ENCODE measurements at regions not wholly inside any gene's neighbourhood (a gene's known extent, or its start where the extent isn't known, plus 50 kb on each side); places are given as distances from the start of the nearest gene placed in this dataset.

DNA sequence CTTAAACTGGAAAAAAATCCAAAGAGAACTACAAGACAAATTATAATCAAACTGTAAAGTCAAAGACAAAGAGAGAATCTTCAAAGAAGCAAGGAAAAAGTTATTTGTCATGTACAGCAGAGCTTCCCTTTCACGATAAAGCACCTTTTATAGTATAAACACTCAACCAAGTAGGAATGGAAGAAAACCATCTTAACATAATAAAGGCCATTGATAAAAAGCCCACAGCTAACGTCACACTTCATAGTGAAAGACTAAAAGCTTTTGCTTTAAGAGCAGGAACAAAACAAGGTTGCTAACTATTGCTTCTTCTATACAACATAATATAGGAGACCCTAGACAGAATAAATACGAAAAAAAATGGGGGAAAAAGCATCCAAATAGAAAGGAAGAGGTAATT, 595.7 kb upstream of the POU3F4 start:
- no peak for DNase-seq (ENCODE audit: low spot score)
- 0% methylated on average over 3 of the region's 3 CpGs for WGBS (ENCODE audit: low lambda C conversion rate)
- Histone ChIP-seq H3K36me3 (replicated peaks in 1 of 2; ENCODE audit: control insufficient read depth in 1 of 2, insufficient read depth in 2 of 2, low read length in 2 of 2) (no peaks in the 10 kb centered on the region), H3K4me2 (ENCODE audit: low read depth, low read length) (no peak overlapping the region), H3K9me3 (ENCODE audit: low read length) (peaks cover 26% of the 10 kb centered on the region; the same call in 1 of the 2 replicates), H3K27me3 (ENCODE audit: control insufficient read depth in 1 of 2, insufficient read depth in 2 of 2, low read length in 2 of 2) (no peaks in the 10 kb centered on the region), H3K4me1 (ENCODE audit: insufficient read depth, low read length) (no peaks in the 10 kb centered on the region), H3K4me3 (replicated peaks in 1 of 3; ENCODE audit: insufficient read depth in 1 of 3, low read depth in 2 of 3, low read length in 3 of 3) (no peak overlapping the region), H3K27ac (ENCODE audit: extremely low read length, insufficient read depth, low read length) (no peak overlapping the region), H3K9ac (ENCODE audit: insufficient read depth, low read depth, low read length) (no peak overlapping the region), H4K20me1 (ENCODE audit: insufficient read depth, low read length) (no peaks in the 10 kb centered on the region), H3K79me2 (ENCODE audit: insufficient read depth, low read length) (no peaks in the 10 kb centered on the region), H2AFZ (ENCODE audit: low read length) (no peak overlapping the region)
- no peak for TF ChIP-seq TBX2 (CRISPR knock-in tag; IDR thresholded peaks at IDR 0.05; ENCODE audit: borderline replicate concordance)
- no peak for TF ChIP-seq ZNF577 (CRISPR knock-in tag; IDR thresholded peaks at IDR 0.05; ENCODE audit: borderline replicate concordance, low read depth)
- TF ChIP-seq, protein P1, sequence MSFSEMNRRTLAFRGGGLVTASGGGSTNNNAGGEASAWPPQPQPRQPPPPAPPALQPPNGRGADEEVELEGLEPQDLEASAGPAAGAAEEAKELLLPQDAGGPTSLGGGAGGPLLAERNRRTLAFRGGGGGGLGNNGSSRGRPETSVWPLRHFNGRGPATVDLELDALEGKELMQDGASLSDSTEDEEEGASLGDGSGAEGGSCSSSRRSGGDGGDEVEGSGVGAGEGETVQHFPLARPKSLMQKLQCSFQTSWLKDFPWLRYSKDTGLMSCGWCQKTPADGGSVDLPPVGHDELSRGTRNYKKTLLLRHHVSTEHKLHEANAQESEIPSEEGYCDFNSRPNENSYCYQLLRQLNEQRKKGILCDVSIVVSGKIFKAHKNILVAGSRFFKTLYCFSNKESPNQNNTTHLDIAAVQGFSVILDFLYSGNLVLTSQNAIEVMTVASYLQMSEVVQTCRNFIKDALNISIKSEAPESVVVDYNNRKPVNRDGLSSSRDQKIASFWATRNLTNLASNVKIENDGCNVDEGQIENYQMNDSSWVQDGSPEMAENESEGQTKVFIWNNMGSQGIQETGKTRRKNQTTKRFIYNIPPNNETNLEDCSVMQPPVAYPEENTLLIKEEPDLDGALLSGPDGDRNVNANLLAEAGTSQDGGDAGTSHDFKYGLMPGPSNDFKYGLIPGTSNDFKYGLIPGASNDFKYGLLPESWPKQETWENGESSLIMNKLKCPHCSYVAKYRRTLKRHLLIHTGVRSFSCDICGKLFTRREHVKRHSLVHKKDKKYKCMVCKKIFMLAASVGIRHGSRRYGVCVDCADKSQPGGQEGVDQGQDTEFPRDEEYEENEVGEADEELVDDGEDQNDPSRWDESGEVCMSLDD (CRISPR knock-in tag; IDR thresholded peaks at IDR 0.05; ENCODE audit: borderline replicate concordance) = no peak
- TF ChIP-seq ARID2 (CRISPR knock-in tag; IDR thresholded peaks at IDR 0.05; ENCODE audit: borderline replicate concordance) = no peak
- TF ChIP-seq, protein P2, sequence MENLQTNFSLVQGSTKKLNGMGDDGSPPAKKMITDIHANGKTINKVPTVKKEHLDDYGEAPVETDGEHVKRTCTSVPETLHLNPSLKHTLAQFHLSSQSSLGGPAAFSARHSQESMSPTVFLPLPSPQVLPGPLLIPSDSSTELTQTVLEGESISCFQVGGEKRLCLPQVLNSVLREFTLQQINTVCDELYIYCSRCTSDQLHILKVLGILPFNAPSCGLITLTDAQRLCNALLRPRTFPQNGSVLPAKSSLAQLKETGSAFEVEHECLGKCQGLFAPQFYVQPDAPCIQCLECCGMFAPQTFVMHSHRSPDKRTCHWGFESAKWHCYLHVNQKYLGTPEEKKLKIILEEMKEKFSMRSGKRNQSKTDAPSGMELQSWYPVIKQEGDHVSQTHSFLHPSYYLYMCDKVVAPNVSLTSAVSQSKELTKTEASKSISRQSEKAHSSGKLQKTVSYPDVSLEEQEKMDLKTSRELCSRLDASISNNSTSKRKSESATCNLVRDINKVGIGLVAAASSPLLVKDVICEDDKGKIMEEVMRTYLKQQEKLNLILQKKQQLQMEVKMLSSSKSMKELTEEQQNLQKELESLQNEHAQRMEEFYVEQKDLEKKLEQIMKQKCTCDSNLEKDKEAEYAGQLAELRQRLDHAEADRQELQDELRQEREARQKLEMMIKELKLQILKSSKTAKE (CRISPR knock-in tag; IDR thresholded peaks at IDR 0.05; ENCODE audit: borderline replicate concordance) = no peak
- no peak for TF ChIP-seq YY1 (IDR thresholded peaks at IDR 0.05; ENCODE audit: insufficient read depth, insufficient replicate concordance, low read depth, low read length)
- TF ChIP-seq ZNF567 (CRISPR knock-in tag; IDR thresholded peaks at IDR 0.05; ENCODE audit: borderline replicate concordance) = no peak
- no peak for TF ChIP-seq ZNF839 (CRISPR knock-in tag; IDR thresholded peaks at IDR 0.05; ENCODE audit: borderline replicate concordance)
- TF ChIP-seq ZNF670 (CRISPR knock-in tag; IDR thresholded peaks at IDR 0.05; ENCODE audit: borderline replicate concordance) = no peak
- TF ChIP-seq GPN1 (CRISPR knock-in tag; IDR thresholded peaks at IDR 0.05; ENCODE audit: borderline replicate concordance) = no peak
- TF ChIP-seq, protein P3, sequence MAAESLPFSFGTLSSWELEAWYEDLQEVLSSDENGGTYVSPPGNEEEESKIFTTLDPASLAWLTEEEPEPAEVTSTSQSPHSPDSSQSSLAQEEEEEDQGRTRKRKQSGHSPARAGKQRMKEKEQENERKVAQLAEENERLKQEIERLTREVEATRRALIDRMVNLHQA (CRISPR knock-in tag; IDR thresholded peaks at IDR 0.05) = no peak
- no peak for TF ChIP-seq ZNF317 (CRISPR knock-in tag; IDR thresholded peaks at IDR 0.05)
- TF ChIP-seq ZBTB3 (CRISPR knock-in tag; IDR thresholded peaks at IDR 0.05; ENCODE audit: borderline replicate concordance, low read depth) = no peak
- TF ChIP-seq, protein P4, sequence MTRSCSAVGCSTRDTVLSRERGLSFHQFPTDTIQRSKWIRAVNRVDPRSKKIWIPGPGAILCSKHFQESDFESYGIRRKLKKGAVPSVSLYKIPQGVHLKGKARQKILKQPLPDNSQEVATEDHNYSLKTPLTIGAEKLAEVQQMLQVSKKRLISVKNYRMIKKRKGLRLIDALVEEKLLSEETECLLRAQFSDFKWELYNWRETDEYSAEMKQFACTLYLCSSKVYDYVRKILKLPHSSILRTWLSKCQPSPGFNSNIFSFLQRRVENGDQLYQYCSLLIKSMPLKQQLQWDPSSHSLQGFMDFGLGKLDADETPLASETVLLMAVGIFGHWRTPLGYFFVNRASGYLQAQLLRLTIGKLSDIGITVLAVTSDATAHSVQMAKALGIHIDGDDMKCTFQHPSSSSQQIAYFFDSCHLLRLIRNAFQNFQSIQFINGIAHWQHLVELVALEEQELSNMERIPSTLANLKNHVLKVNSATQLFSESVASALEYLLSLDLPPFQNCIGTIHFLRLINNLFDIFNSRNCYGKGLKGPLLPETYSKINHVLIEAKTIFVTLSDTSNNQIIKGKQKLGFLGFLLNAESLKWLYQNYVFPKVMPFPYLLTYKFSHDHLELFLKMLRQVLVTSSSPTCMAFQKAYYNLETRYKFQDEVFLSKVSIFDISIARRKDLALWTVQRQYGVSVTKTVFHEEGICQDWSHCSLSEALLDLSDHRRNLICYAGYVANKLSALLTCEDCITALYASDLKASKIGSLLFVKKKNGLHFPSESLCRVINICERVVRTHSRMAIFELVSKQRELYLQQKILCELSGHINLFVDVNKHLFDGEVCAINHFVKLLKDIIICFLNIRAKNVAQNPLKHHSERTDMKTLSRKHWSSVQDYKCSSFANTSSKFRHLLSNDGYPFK (CRISPR knock-in tag; IDR thresholded peaks at IDR 0.05; ENCODE audit: borderline replicate concordance) = no peak
- no peak for TF ChIP-seq ZNF547 (CRISPR knock-in tag; IDR thresholded peaks at IDR 0.05)
- no peak for TF ChIP-seq EZH2 (conservative IDR thresholded peaks at IDR 0.05; ENCODE audit: low read depth, low read length)
- intact Hi-C loops (cut with micrococcal nuclease; ENCODE audit: unreplicated experiment) (no loop called here), in situ Hi-C loops (cut with HindIII; ENCODE audit: extremely low pct_ligation_motif_present, low pct_unique_long_range_greater_than_20kb) (no loop called here)
- BruUV-seq (replicated peaks) = no TSS peak
- no peak for FAIRE-seq
- CTCF ChIA-PET (ENCODE audit: low intra/inter-chr PET ratio, low total read pairs) = no interaction called here
- POLR2A ChIA-PET = no interaction called here
- ATAC-seq = no peak
